ENCODE measurements at regions not wholly inside any gene's neighbourhood (a gene's known extent, or its start where the extent isn't known, plus 50 kb on each side); places are given as distances from the start of the nearest gene placed in this dataset.

DNA sequence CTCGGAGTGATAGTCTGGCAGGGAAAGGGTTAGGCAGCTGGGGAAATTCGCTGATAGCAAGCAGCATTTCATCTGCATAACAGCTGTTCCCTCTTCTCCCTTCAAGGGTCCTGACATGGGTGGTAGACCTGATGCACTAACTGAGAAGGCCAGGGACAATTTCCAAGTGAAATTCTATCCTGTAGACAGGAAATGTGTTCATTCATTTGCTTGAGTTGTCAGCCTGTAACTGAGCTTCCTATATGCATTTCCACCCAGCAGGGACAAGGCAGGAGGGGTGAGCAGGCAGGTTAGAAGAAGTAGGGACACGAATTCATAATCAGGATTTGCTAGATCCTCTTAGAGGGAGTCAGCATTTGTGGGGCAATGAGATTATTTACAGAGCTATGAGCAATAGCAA, 154.3 kb upstream of the NCAM1 start:
- Histone ChIP-seq H3K4me1 (ENCODE audit: control insufficient read depth, insufficient read depth, low read length) (peaks cover 12% of the 10 kb centered on the region), H3K9me3 (ENCODE audit: control insufficient read depth, insufficient read depth, low read length) (no peaks in the 10 kb centered on the region), H3K4me3 (ENCODE audit: low read depth, low read length) (no peak overlapping the region), H3K9ac (ENCODE audit: low read depth, low read length) (no peak overlapping the region), H3K27ac (ENCODE audit: low read depth, low read length) (no peak overlapping the region), H3K27me3 (ENCODE audit: control insufficient read depth, insufficient read depth, low read length) (no peaks in the 10 kb centered on the region), H3K36me3 (ENCODE audit: control insufficient read depth, insufficient read depth, low read length) (no peaks in the 10 kb centered on the region)

DNA sequence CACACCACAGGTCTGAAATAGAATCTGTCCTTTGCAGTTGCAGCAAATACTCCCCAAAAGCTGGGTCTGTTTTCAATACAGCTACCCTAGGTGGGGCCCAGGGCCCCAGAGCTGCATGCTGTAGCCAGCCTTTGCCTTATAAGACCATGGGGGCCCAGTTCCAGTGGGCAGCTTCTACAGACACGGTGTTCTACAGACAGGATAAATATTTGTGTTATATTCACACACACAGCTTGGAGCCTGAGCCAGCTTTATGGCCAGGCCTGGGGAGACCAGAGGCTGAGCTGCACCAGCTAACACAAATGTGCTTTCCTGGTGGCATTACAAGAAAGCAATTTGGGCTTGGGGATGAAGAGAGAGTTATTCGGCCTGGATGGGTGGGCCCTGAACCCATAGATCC, 151.8 kb upstream of the NCAM1 start:
- H3K9ac ChIP-seq (ENCODE audit: low read depth, low read length), result no peak overlapping the region
- H3K27me3 ChIP-seq (ENCODE audit: control insufficient read depth, insufficient read depth, low read length), result no peaks in the 10 kb centered on the region
- H3K27ac ChIP-seq (ENCODE audit: low read depth, low read length), result no peak overlapping the region
- H3K4me3 ChIP-seq (ENCODE audit: low read depth, low read length), result no peak overlapping the region
- H3K36me3 ChIP-seq (ENCODE audit: control insufficient read depth, insufficient read depth, low read length), result no peaks in the 10 kb centered on the region
- H3K9me3 ChIP-seq (ENCODE audit: control insufficient read depth, insufficient read depth, low read length), result no peaks in the 10 kb centered on the region
- peaks cover 12% of the 10 kb centered on the region for H3K4me1 ChIP-seq (ENCODE audit: control insufficient read depth, insufficient read depth, low read length)

DNA sequence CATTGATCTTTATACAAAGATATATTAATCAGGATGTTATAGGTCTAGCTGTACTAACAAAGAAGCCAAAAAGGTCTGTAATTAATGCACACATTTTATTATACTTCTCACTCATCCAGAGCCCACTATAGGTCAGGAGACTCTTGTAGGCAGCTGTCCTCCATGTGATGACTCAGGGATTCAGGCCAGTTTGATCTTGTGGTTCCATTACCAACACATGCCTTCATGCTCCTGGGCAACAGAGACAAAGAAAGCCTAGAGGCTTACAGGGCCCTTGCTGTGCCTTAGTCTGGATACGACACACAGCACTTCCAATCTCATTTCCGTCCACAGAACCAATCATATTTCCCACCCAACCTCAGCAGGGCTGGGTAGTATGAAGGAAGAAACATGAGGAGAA, 150.3 kb upstream of the NCAM1 start:
- H3K9ac ChIP-seq (ENCODE audit: low read depth, low read length), result no peak overlapping the region
- H3K36me3 ChIP-seq (ENCODE audit: control insufficient read depth, insufficient read depth, low read length), result no peaks in the 10 kb centered on the region
- H3K27ac ChIP-seq (ENCODE audit: low read depth, low read length), result no peak overlapping the region
- H3K27me3 ChIP-seq (ENCODE audit: control insufficient read depth, insufficient read depth, low read length), result no peaks in the 10 kb centered on the region
- no peaks in the 10 kb centered on the region for H3K9me3 ChIP-seq (ENCODE audit: control insufficient read depth, insufficient read depth, low read length)
- peaks cover 12% of the 10 kb centered on the region for H3K4me1 ChIP-seq (ENCODE audit: control insufficient read depth, insufficient read depth, low read length)
- no peak overlapping the region for H3K4me3 ChIP-seq (ENCODE audit: low read depth, low read length)

DNA sequence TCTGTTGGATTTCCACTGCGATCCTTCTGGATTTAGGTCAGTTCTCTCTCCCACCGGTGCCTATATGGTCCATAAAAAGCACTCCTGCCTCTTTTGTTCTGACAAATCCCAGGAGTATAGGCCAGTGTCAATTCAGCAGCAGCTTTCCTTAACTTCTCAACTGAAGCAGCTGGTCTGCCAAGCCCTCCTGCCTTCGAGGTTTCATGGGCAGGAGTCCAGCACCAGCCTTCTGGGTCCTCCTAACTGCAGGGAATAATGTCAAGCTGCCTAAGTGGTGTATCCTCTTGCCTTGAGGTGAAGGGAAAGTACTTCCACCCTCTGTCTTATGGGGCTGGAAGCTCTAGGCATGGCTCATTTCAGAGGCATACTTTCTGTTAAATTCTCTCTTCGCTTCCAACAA, 149.4 kb upstream of the NCAM1 start:
- no peak overlapping the region for H3K9ac ChIP-seq (ENCODE audit: low read depth, low read length)
- no peaks in the 10 kb centered on the region for H3K36me3 ChIP-seq (ENCODE audit: control insufficient read depth, insufficient read depth, low read length)
- no peak overlapping the region for H3K4me3 ChIP-seq (ENCODE audit: low read depth, low read length)
- no peaks in the 10 kb centered on the region for H3K9me3 ChIP-seq (ENCODE audit: control insufficient read depth, insufficient read depth, low read length)
- no peaks in the 10 kb centered on the region for H3K27me3 ChIP-seq (ENCODE audit: control insufficient read depth, insufficient read depth, low read length)
- peaks cover 4% of the 10 kb centered on the region for H3K4me1 ChIP-seq (ENCODE audit: control insufficient read depth, insufficient read depth, low read length)
- no peak overlapping the region for H3K27ac ChIP-seq (ENCODE audit: low read depth, low read length)

GRCh38 chr11:112812729-112813128, 148.5 kb upstream of the NCAM1 start:
- H3K9ac ChIP-seq (ENCODE audit: low read depth, low read length), result no peak overlapping the region

DNA sequence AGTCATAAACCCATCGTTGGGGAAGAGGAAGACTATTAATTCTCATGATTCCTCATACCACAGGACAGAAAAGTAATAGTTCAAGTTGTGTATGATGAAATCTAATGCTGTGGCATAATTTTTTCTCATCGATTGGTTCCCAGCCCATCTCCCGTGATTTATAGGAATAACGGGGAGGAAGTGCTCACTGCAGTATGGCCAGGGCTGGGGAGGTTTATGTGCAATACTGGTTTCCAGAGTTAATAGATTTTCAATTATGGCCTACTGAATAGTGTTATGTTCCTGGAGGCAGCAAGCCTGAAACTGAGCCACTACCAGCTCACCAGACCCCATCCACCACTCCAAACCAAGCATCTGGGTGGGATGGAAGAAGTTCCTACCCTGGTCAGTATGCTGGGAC, 147.1 kb upstream of the NCAM1 start:
- Histone ChIP-seq H3K27ac (ENCODE audit: low read depth, low read length) (no peak overlapping the region), H3K4me3 (ENCODE audit: low read depth, low read length) (no peak overlapping the region), H3K9ac (ENCODE audit: low read depth, low read length) (no peak overlapping the region)

More at GRCh38 chr11:112812729-112813128, 148.5 kb upstream of the NCAM1 start:
- Histone ChIP-seq H3K36me3 (ENCODE audit: control insufficient read depth, insufficient read depth, low read length) (no peaks in the 10 kb centered on the region), H3K4me1 (ENCODE audit: control insufficient read depth, insufficient read depth, low read length) (peaks cover 5% of the 10 kb centered on the region; the same call in 1 of the 2 replicates), H3K27me3 (ENCODE audit: control insufficient read depth, insufficient read depth, low read length) (no peaks in the 10 kb centered on the region), H3K9me3 (ENCODE audit: control insufficient read depth, insufficient read depth, low read length) (no peaks in the 10 kb centered on the region), H3K27ac (ENCODE audit: low read depth, low read length) (no peak overlapping the region), H3K4me3 (ENCODE audit: low read depth, low read length) (no peak overlapping the region)

DNA sequence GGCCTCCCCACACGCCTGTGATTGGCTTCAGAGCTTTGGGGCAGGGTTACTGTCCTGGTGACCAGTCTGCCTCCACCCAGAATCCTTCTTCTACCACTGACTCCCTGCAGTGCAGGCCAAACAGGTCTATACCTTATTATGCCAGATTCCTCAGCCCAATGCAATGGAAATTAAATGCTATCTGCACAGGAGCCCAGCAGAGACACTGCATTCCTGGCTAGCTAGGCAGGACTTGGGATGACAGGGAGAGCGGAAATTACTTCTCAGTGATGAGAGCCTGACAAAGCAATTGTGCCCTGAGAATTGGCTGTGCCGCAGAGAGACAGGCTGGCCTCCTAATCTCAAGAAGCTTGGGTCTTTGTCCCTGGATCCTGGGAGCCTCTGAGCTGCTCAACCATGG, 143.8 kb upstream of the NCAM1 start:
- Histone ChIP-seq H3K4me1 (ENCODE audit: control insufficient read depth, insufficient read depth, low read length) (peaks cover 18% of the 10 kb centered on the region), H3K36me3 (ENCODE audit: control insufficient read depth, insufficient read depth, low read length) (no peaks in the 10 kb centered on the region), H3K9ac (ENCODE audit: low read depth, low read length) (no peak overlapping the region), H3K27me3 (ENCODE audit: control insufficient read depth, insufficient read depth, low read length) (no peaks in the 10 kb centered on the region), H3K4me3 (ENCODE audit: low read depth, low read length) (no peak overlapping the region), H3K27ac (ENCODE audit: low read depth, low read length) (no peak overlapping the region), H3K9me3 (ENCODE audit: control insufficient read depth, insufficient read depth, low read length) (no peaks in the 10 kb centered on the region)

More for the DNA sequence above, 147.1 kb upstream of the NCAM1 start:
- Histone ChIP-seq H3K36me3 (ENCODE audit: control insufficient read depth, insufficient read depth, low read length) (no peaks in the 10 kb centered on the region), H3K27me3 (ENCODE audit: control insufficient read depth, insufficient read depth, low read length) (no peaks in the 10 kb centered on the region), H3K9me3 (ENCODE audit: control insufficient read depth, insufficient read depth, low read length) (no peaks in the 10 kb centered on the region), H3K4me1 (ENCODE audit: control insufficient read depth, insufficient read depth, low read length) (peaks cover 7% of the 10 kb centered on the region; the same call in 1 of the 2 replicates)

GRCh38 chr11:112822478-112823274, 138.5 kb upstream of the NCAM1 start:
- H3K27ac ChIP-seq (ENCODE audit: low read depth, low read length), result peak overlapping the region; percentile 79

DNA sequence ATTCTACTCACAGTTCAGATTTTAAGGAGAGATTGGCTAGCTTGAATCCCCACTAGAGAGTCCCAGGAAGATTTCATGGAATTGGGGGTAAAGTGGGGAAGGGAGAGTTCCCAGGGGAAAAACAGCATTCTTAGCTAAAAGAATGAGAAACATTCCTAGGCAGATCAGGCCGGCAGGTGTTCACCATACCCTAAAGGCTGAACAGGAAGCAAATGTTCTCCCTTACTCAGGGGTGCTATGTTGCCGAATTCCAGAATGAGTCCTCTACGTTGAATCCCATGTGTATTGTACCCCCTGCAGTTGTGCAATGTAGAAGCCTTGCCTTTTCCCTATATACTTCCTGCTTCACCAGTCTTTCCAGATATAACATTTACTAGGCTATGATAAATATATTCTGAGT, 135.2 kb upstream of the NCAM1 start:
- Histone ChIP-seq H3K27me3 (ENCODE audit: control insufficient read depth, insufficient read depth, low read length) (no peaks in the 10 kb centered on the region), H3K36me3 (ENCODE audit: control insufficient read depth, insufficient read depth, low read length) (no peaks in the 10 kb centered on the region), H3K4me3 (ENCODE audit: low read depth, low read length) (no peak overlapping the region), H3K27ac (ENCODE audit: low read depth, low read length) (peak overlapping the region; percentile 80), H3K9me3 (ENCODE audit: control insufficient read depth, insufficient read depth, low read length) (no peaks in the 10 kb centered on the region; the same call in 1 of the 2 replicates), H3K9ac (ENCODE audit: low read depth, low read length) (no peak overlapping the region), H3K4me1 (ENCODE audit: control insufficient read depth, insufficient read depth, low read length) (peaks cover 37% of the 10 kb centered on the region)

More at GRCh38 chr11:112822478-112823274, 138.5 kb upstream of the NCAM1 start:
- Histone ChIP-seq H3K27me3 (ENCODE audit: control insufficient read depth, insufficient read depth, low read length) (no peaks in the 10 kb centered on the region), H3K9ac (ENCODE audit: low read depth, low read length) (no peak overlapping the region), H3K4me3 (ENCODE audit: low read depth, low read length) (no peak overlapping the region), H3K4me1 (ENCODE audit: control insufficient read depth, insufficient read depth, low read length) (peaks cover 40% of the 10 kb centered on the region), H3K9me3 (ENCODE audit: control insufficient read depth, insufficient read depth, low read length) (no peaks in the 10 kb centered on the region; the same call in 1 of the 2 replicates), H3K36me3 (ENCODE audit: control insufficient read depth, insufficient read depth, low read length) (no peaks in the 10 kb centered on the region)

DNA sequence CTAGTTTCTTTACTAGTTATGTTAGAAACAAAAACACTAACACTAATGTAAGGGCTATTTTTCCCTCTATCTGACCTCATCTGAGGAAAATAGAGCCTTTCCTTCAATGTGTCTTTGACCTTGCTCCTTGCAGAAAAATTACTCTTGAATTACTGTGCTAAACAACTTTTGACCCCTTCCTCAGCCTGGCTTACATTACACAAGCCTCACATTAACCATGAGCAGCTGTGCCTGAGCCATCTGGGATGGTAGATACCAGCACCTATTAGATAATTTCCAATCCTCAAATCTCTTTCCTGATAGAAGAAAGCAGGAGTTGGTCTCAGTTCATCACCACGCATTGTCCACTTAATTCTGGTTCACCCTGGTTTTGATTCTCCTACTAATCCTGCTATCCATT, 134.4 kb upstream of the NCAM1 start:
- H3K27ac ChIP-seq (ENCODE audit: low read depth, low read length), result no peak overlapping the region
- peaks cover 33% of the 10 kb centered on the region for H3K4me1 ChIP-seq (ENCODE audit: control insufficient read depth, insufficient read depth, low read length)
- no peaks in the 10 kb centered on the region; the same call in 1 of the 2 replicates for H3K9me3 ChIP-seq (ENCODE audit: control insufficient read depth, insufficient read depth, low read length)
- no peak overlapping the region for H3K4me3 ChIP-seq (ENCODE audit: low read depth, low read length)
- H3K27me3 ChIP-seq (ENCODE audit: control insufficient read depth, insufficient read depth, low read length), result no peaks in the 10 kb centered on the region
- H3K36me3 ChIP-seq (ENCODE audit: control insufficient read depth, insufficient read depth, low read length), result no peaks in the 10 kb centered on the region
- H3K9ac ChIP-seq (ENCODE audit: low read depth, low read length), result no peak overlapping the region

DNA sequence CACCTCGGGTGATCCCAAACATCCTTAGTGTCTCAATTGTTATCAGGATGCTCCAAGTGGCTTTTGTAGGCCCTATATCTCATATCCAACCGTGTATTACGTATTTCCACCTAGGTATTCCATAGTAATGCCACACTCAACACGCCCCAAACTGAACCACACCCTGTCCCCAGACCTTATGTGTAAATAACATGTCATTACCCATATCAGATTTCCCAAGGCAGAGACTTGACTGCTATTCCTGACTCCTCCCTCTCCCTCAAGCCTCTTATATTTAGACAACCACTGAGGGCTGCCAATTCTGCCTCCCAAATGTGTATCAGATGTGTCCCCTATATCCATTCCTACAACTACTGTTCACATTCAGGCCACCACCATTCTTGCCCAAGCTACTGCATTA, 132.8 kb upstream of the NCAM1 start:
- no peaks in the 10 kb centered on the region; the same call in 1 of the 2 replicates for H3K9me3 ChIP-seq (ENCODE audit: control insufficient read depth, insufficient read depth, low read length)

More for the DNA sequence above, 132.8 kb upstream of the NCAM1 start:
- Histone ChIP-seq H3K9ac (ENCODE audit: low read depth, low read length) (no peak overlapping the region), H3K27me3 (ENCODE audit: control insufficient read depth, insufficient read depth, low read length) (no peaks in the 10 kb centered on the region), H3K36me3 (ENCODE audit: control insufficient read depth, insufficient read depth, low read length) (no peaks in the 10 kb centered on the region), H3K4me3 (ENCODE audit: low read depth, low read length) (no peak overlapping the region), H3K27ac (ENCODE audit: low read depth, low read length) (no peak overlapping the region), H3K4me1 (ENCODE audit: control insufficient read depth, insufficient read depth, low read length) (peaks cover 19% of the 10 kb centered on the region)
